ENCODE measurements at regions not wholly inside any gene's neighbourhood (a gene's known extent, or its start where the extent isn't known, plus 50 kb on each side); places are given as distances from the start of the nearest gene placed in this dataset.

DNA sequence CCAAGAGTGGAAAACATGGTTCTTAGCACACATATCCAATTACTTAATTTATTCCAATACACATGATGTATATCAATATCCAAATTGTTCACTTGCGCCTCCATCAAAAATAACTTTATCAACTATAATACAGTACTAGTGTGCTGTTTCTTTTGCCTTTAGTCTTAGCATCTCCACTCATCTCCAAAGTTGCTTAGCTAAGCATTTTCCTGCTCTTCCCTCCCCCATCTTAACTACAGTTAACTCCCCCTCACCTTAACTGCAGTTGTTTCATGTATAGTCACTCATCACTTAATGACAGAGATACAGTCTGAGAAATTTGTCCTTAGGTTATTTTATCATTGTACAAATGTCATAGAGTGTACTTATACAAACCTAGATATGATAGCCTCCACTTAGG, 705.2 kb upstream of the LINC00305 start:
- no peak for DNase-seq
- Histone ChIP-seq H3K4me3 (ENCODE audit: insufficient read depth, low read depth, low read length) (no peak overlapping the region), H3K36me3 (replicated peaks; ENCODE audit: control insufficient read depth, insufficient read depth, low read length) (no peaks in the 10 kb centered on the region), H3K27me3 (ENCODE audit: control insufficient read depth, insufficient read depth, low read length) (no peaks in the 10 kb centered on the region)

DNA sequence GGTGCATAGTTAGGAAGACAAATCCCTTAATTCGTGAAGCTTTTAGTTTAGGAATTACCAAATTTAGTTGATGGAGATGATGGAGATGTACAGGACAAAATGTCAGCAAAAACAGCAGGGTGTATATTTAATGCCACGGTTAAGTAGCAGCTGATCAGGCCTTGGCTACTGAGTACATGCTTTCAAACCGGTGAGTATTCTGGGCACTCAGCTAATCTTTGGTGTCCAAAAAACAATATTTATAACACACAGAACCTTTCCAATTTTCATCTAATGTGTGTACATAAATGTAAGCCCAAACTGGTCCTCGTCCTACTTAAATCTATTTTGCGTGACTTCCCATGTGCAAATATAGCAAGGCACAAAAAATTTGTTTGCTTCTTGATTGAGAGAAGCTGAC, 703.4 kb upstream of the LINC00305 start:
- H3K27me3 ChIP-seq (ENCODE audit: control insufficient read depth, insufficient read depth, low read length) = no peaks in the 10 kb centered on the region
- no peak for DNase-seq
- no peak overlapping the region for H3K4me3 ChIP-seq (ENCODE audit: insufficient read depth, low read depth, low read length)
- no peaks in the 10 kb centered on the region for H3K36me3 ChIP-seq (replicated peaks; ENCODE audit: control insufficient read depth, insufficient read depth, low read length)

DNA sequence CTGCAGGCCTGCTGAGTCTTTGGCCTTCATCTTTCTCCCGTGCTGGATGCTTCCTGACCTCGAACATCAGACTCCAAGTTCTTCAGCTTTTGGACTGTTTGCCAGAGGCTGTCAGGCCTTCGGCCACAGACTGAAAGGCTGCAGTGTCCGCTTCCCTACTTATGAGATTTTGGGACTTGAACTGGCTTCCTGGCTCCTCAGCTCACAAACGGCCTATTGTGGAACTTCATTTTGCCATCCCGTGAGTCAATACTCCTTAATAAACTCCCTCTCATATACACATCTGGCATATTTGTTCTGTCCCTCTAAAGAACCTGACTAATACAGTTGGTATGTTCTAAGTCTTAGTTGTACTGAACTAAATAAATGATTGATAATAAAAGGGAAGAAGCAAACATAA, 702.8 kb upstream of the LINC00305 start:
- Histone ChIP-seq H3K4me3 (ENCODE audit: insufficient read depth, low read depth, low read length) (no peak overlapping the region), H3K27me3 (ENCODE audit: control insufficient read depth, insufficient read depth, low read length) (no peaks in the 10 kb centered on the region), H3K36me3 (replicated peaks; ENCODE audit: control insufficient read depth, insufficient read depth, low read length) (no peaks in the 10 kb centered on the region)
- no peak for DNase-seq

DNA sequence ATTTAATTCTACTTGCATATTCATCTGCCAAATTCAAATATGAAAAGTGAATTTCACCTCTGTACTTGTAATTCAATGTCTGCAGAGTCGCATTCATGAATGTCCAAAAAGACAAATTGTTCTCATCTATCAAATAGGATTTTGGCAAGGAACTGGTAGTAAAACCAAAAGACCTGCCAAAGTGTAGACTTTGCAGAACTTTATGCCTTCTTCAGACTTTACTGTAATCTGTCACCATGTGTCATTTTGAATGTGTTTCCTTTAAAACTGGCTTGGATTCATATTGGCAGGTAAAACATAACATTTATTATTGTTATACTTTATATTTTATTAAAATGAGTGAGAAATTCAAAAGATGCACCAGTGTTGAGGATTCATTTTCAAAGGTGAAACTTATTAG, 701.9 kb upstream of the LINC00305 start:
- no peak for DNase-seq
- no peaks in the 10 kb centered on the region for H3K27me3 ChIP-seq (ENCODE audit: control insufficient read depth, insufficient read depth, low read length)
- H3K4me3 ChIP-seq (ENCODE audit: insufficient read depth, low read depth, low read length) = no peak overlapping the region
- no peaks in the 10 kb centered on the region for H3K36me3 ChIP-seq (replicated peaks; ENCODE audit: control insufficient read depth, insufficient read depth, low read length)

DNA sequence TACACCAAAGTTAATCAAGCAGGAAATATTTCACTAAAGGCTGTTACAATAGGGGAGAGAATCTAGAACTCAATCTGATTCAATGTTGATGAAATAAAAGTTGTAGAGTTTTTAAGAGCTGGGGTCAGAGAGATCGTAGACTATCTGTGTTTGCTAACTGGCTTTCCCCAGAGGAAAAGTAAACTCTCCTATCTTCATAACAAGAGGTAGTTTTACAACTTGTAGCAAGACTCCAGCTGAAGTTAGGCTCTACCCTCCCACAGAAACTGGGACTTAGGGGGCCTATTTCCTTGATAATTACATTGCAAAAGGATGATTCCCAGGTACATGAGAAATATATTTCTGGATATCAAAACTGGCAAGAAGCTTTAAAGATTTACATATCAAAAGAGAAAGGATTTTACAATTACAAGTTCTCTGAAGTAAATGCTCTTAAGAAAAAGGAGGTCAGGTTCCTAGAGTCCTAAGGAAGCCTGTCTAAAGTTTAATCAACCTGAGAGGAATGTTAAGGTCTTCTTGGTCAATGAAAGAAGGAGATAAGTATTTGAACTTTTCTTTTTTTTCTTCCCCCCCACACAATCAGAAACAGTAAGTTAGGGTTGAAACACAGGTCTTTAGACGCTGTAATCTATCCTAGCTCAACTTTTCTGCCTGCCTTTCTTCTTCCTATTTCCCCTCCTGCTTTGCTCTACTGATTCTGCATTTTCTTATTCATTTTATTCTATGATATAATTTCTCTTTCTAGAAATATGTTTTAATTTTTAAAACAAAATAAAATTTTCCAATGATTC, 692.2 kb upstream of the LINC00305 start:
- Histone ChIP-seq H3K27me3 (ENCODE audit: control insufficient read depth, insufficient read depth, low read length) (no peaks in the 10 kb centered on the region), H3K4me3 (ENCODE audit: insufficient read depth, low read depth, low read length) (no peak overlapping the region), H3K36me3 (replicated peaks; ENCODE audit: control insufficient read depth, insufficient read depth, low read length) (no peaks in the 10 kb centered on the region)
- DNase-seq = no peak

DNA sequence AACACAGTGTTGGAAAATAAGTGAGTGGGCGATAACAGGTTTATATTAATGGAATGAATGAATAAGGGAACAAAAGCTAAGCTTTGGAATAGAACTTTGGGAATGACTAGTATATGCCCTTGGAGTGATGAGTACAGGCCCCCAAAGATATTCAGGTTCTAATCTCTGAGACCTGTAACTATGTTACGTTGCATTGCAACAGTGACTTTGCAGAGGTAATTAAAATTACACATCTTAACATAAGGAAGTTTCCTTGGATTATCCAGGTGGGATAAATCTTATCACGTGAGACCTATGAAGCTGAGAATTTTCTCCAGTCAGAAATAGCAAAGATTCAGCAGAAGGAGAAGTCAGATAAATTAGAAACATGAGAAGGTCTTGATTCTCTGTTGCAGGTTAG, 661.5 kb upstream of the LINC00305 start:
- Histone ChIP-seq H3K27me3 (ENCODE audit: control insufficient read depth, insufficient read depth, low read length) (no peaks in the 10 kb centered on the region), H3K36me3 (replicated peaks; ENCODE audit: control insufficient read depth, insufficient read depth, low read length) (no peaks in the 10 kb centered on the region), H3K4me3 (ENCODE audit: insufficient read depth, low read depth, low read length) (no peak overlapping the region)
- DNase-seq = no peak

DNA sequence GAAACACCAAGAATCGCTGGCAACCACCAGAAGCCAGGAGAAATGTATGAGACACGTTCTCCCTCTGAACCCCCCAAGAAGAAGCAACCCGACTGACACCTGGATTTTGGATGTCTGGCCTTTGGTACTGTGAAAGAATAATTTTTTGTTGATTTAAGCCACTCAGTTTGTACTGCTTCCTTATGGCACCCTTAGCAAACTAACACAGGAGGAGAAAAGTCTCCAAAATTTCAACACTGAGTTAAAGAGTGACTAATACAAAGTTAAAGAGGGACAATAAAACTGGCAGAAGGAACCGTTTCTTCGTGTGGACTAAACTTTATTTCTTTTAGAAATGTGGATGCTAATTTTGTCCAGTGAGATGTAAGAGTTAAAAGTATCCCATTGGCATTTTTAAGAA, 660.9 kb upstream of the LINC00305 start:
- Histone ChIP-seq H3K36me3 (replicated peaks; ENCODE audit: control insufficient read depth, insufficient read depth, low read length) (no peaks in the 10 kb centered on the region), H3K27me3 (ENCODE audit: control insufficient read depth, insufficient read depth, low read length) (no peaks in the 10 kb centered on the region), H3K4me3 (ENCODE audit: insufficient read depth, low read depth, low read length) (no peak overlapping the region)
- no peak for DNase-seq

DNA sequence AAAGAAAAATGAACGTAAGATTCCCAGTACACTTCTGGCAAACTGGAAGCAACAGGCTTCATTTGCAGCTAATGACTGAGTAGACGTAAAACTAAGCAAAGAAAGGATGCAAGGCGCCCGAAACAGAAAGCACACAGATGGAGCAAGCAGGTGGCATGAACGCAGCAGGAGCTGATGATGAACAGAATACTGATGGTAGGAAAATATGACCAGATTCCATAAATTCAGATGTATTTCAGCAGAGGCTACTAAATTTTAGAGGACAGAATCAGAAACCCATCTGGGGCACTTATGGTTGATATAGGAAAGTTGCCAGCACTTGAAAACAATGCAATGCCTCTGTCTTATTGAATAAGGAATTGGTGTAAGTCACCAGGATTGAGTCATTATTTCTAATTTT, 658.7 kb upstream of the LINC00305 start:
- H3K27me3 ChIP-seq (ENCODE audit: control insufficient read depth, insufficient read depth, low read length) = no peaks in the 10 kb centered on the region
- H3K4me3 ChIP-seq (ENCODE audit: insufficient read depth, low read depth, low read length) = no peak overlapping the region
- no peaks in the 10 kb centered on the region for H3K36me3 ChIP-seq (replicated peaks; ENCODE audit: control insufficient read depth, insufficient read depth, low read length)
- no peak for DNase-seq

DNA sequence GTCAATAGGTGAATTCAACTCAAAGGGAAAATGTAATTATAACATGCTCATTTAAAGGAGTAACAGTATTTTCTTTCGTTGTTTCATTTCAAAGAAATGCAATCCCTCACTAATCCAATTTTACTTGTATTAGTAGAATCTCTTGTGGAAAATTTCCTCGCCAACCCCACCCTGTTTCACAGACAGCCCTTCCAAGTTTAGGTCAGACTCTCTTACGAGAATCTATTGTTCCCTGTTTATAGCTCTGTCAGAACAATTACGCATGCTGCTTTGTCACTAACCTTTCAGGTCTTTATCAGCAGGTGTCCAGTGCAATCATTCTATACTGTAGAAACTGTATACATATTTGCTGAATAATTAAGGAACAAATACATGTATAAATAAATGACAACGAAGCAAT, 657.8 kb upstream of the LINC00305 start:
- no peak for DNase-seq
- Histone ChIP-seq H3K36me3 (replicated peaks; ENCODE audit: control insufficient read depth, insufficient read depth, low read length) (no peaks in the 10 kb centered on the region), H3K4me3 (ENCODE audit: insufficient read depth, low read depth, low read length) (no peak overlapping the region), H3K27me3 (ENCODE audit: control insufficient read depth, insufficient read depth, low read length) (no peaks in the 10 kb centered on the region)

DNA sequence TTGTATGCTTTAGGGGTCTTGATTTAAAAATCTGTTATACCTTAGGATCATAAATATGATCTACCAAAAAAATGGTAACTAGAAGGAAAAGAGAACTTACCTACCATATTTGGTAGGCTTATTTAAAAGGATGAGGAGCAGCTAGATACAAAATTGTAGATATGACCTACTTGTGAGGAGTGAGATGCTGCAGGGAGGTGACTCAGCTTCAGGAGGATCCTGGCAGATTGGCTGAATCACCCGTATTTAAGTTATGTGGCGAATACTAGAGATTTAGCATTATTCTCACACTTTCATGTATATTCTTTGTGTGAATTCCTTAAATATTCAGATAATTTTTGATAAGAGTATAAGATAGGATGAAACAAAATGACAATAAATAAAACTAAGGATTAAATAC, 657.3 kb upstream of the LINC00305 start:
- no peaks in the 10 kb centered on the region for H3K36me3 ChIP-seq (replicated peaks; ENCODE audit: control insufficient read depth, insufficient read depth, low read length)
- DNase-seq = no peak
- no peaks in the 10 kb centered on the region for H3K27me3 ChIP-seq (ENCODE audit: control insufficient read depth, insufficient read depth, low read length)
- no peak overlapping the region for H3K4me3 ChIP-seq (ENCODE audit: insufficient read depth, low read depth, low read length)

DNA sequence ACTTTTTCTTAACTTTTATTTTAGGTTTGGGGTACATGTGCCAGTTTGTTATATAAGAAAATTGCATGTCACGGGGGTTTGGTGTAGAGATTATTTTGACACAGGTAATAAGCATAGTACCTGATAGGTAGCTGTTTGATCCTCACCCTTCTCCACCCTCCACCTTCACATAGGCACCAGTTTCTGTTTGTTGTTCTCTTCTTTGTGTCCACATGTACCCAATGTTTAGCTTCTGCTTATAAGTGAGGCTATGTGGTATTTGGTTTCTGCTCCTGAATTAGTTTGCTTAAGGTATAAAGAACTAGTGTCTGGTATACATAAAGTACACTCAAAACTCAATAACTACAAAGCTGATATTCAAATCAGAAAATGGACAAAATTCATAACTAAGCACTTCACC, 654.6 kb upstream of the LINC00305 start:
- no peaks in the 10 kb centered on the region for H3K36me3 ChIP-seq (replicated peaks; ENCODE audit: control insufficient read depth, insufficient read depth, low read length)
- no peaks in the 10 kb centered on the region for H3K27me3 ChIP-seq (ENCODE audit: control insufficient read depth, insufficient read depth, low read length)
- no peak for DNase-seq
- H3K4me3 ChIP-seq (ENCODE audit: insufficient read depth, low read depth, low read length) = no peak overlapping the region

DNA sequence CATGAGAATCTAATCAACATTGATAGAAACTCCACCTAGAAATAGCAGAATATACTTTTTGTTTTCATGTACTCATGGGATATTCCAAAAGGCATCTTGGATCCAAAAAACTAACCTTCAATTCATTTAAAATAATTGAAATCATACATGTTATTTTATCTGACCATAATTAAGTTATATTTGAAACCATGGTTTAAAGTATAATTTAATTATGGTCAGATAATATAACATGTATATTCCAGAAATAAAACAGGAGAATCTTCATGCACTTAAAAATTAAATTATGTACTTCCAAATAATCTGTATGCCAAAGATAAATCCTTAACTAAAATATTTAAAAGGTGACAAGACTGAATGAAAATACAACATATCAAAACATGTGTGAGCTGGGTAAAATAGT, 651.3 kb upstream of the LINC00305 start:
- H3K27me3 ChIP-seq (ENCODE audit: control insufficient read depth, insufficient read depth, low read length) = no peaks in the 10 kb centered on the region
- no peaks in the 10 kb centered on the region for H3K36me3 ChIP-seq (replicated peaks; ENCODE audit: control insufficient read depth, insufficient read depth, low read length)
- DNase-seq = no peak
- no peak overlapping the region for H3K4me3 ChIP-seq (ENCODE audit: insufficient read depth, low read depth, low read length)

DNA sequence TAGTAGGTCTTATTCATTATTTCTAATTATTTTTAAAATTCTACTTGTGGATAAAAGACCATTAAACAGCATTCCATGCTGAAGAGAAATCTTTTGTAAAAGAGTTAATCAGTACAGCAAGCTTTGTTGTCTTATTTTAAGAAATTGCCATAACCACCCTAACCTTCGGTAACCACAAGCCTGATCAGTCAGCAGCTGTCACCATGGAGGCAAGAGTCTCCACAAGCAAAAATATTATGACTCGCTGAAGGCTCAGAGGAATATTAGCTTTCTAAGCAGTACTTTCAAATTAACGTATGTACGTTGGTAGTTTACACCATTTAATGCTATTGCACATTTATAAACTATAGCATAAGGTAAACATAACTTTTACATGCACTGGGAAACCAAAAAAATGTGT, 650.5 kb upstream of the LINC00305 start:
- Histone ChIP-seq H3K4me3 (ENCODE audit: insufficient read depth, low read depth, low read length) (no peak overlapping the region), H3K36me3 (replicated peaks; ENCODE audit: control insufficient read depth, insufficient read depth, low read length) (no peaks in the 10 kb centered on the region), H3K27me3 (ENCODE audit: control insufficient read depth, insufficient read depth, low read length) (no peaks in the 10 kb centered on the region)
- no peak for DNase-seq

DNA sequence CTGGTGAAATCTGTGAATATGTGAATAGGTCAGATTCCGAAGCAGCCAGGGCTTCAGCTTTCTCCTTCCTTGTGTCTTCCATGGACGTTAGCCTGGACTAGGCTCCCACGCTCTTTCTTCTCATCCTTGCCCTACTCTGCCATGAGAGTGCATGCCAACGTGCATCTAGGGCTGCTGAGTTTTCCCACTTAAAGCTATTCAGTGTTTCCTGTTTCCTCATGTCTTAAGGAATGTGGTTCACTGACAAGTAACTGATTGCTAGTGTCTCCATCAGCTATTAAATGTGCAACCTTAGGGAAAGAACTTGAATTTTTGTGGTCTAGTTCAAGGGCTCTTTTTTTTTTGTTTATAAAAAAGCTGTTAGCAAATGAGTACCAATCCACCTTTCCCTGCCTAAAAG, 642.3 kb upstream of the LINC00305 start:
- H3K27me3 ChIP-seq (ENCODE audit: control insufficient read depth, insufficient read depth, low read length) = no peaks in the 10 kb centered on the region
- no peaks in the 10 kb centered on the region for H3K36me3 ChIP-seq (replicated peaks; ENCODE audit: control insufficient read depth, insufficient read depth, low read length)
- no peak for DNase-seq
- no peak overlapping the region for H3K4me3 ChIP-seq (ENCODE audit: insufficient read depth, low read depth, low read length)

DNA sequence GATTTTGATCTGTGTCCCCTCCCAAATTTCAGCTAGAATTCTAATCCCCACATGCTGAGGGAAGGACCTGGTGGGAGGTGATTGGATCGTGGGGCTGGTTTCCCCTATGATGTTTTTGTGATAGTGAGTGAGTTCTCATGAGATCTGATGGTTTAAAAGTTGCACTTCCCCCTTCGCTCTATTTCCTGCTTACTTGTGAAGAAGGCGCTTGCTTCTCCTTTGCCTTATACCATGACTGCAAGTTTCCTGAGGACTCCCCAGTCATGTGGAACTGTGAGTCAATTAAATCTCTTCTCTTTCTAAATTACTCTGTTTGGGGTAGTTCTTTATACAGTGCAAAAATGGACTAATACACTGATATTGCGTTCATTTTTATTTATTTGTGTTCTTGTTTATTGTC, 636.8 kb upstream of the LINC00305 start:
- no peak for DNase-seq
- Histone ChIP-seq H3K27me3 (ENCODE audit: control insufficient read depth, insufficient read depth, low read length) (no peaks in the 10 kb centered on the region), H3K36me3 (replicated peaks; ENCODE audit: control insufficient read depth, insufficient read depth, low read length) (no peaks in the 10 kb centered on the region), H3K4me3 (ENCODE audit: insufficient read depth, low read depth, low read length) (no peak overlapping the region)

DNA sequence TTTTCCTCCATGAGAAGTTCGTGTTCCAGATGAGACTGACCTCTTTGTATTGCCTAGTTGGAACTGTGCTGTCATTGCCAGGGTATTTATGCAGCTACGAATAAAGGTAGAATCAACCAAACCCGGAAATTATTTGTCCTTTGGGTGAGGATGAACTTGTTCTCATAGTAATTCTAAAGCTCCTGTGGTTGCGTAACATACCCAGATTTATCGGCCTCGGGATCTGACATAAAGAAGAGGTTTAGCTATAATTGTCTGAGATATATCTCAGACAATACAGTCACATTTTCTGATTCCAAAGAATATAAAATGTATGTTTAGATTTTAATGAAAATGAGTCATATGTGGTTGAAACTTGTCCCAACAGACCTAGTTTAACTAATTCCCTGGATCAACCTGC, 628.7 kb upstream of the LINC00305 start:
- Histone ChIP-seq H3K27me3 (ENCODE audit: control insufficient read depth, insufficient read depth, low read length) (no peaks in the 10 kb centered on the region), H3K36me3 (replicated peaks; ENCODE audit: control insufficient read depth, insufficient read depth, low read length) (no peaks in the 10 kb centered on the region), H3K4me3 (ENCODE audit: insufficient read depth, low read depth, low read length) (no peak overlapping the region)
- no peak for DNase-seq

Data from H7 (cell line).